ENCODE measurements at regions not wholly inside any gene's neighbourhood (a gene's known extent, or its start where the extent isn't known, plus 50 kb on each side); places are given as distances from the start of the nearest gene placed in this dataset.

GRCh38 chr2:6080932-6081753 lies 389.0 kb downstream of the SOX11 start:
- no peak overlapping the region for H3K4me3 Mint-ChIP-seq
- H3K4me1 Mint-ChIP-seq: no peaks in the 10 kb centered on the region
- no peaks in the 10 kb centered on the region for H3K27me3 Mint-ChIP-seq
- no peaks in the 10 kb centered on the region for H3K9me3 ChIP-seq (ENCODE audit: control insufficient read depth, low read length, poor library complexity, severe bottlenecking)
- no peak overlapping the region for H3K27ac Mint-ChIP-seq
- ATAC-seq: no peak
- H3K36me3 Mint-ChIP-seq (ENCODE audit: low read depth): no peaks in the 10 kb centered on the region
- no peak for DNase-seq

GRCh38 chr2:6081955-6082624 lies 389.9 kb downstream of the SOX11 start:
- ATAC-seq (no peak), DNase-seq (no peak)
- no peaks in the 10 kb centered on the region for H3K9me3 ChIP-seq (ENCODE audit: control insufficient read depth, low read length, poor library complexity, severe bottlenecking)
- Mint-ChIP-seq H3K36me3 (ENCODE audit: low read depth) (no peaks in the 10 kb centered on the region), H3K4me3 (no peak overlapping the region), H3K4me1 (no peaks in the 10 kb centered on the region), H3K27me3 (no peaks in the 10 kb centered on the region), H3K27ac (no peak overlapping the region)

GRCh38 chr2:6082625-6083018 lies 390.4 kb downstream of the SOX11 start:
- Mint-ChIP-seq H3K27ac (no peak overlapping the region), H3K36me3 (ENCODE audit: low read depth) (no peaks in the 10 kb centered on the region), H3K4me3 (no peak overlapping the region), H3K4me1 (no peaks in the 10 kb centered on the region), H3K27me3 (no peaks in the 10 kb centered on the region)
- DNase-seq (no peak), ATAC-seq (no peak)
- H3K9me3 ChIP-seq (ENCODE audit: control insufficient read depth, low read length, poor library complexity, severe bottlenecking): no peaks in the 10 kb centered on the region

DNA sequence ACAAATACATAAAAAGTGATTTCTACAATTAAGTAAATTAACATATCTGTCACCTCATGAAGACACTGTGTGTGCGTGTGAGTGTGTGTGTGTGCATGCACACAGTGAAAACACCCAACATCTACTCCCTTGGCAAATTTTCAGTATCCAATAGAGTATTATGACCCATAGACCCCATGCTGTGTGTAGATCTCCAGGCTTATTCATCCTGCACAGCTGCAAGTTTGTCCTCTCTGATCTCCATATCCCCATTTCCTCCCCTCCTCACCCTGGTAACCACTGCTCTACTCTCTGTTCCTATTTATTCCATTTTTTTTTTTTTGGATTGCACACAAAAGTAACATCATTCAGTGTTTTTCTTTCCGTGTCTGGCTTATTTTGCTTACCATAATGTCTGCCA lies 391.0 kb downstream of the SOX11 start:
- Mint-ChIP-seq H3K27ac (no peak overlapping the region), H3K4me1 (no peaks in the 10 kb centered on the region), H3K4me3 (no peak overlapping the region), H3K36me3 (ENCODE audit: low read depth) (no peaks in the 10 kb centered on the region), H3K27me3 (no peaks in the 10 kb centered on the region)
- ATAC-seq: no peak
- H3K9me3 ChIP-seq (ENCODE audit: control insufficient read depth, low read length, poor library complexity, severe bottlenecking): no peaks in the 10 kb centered on the region
- no peak for DNase-seq

DNA sequence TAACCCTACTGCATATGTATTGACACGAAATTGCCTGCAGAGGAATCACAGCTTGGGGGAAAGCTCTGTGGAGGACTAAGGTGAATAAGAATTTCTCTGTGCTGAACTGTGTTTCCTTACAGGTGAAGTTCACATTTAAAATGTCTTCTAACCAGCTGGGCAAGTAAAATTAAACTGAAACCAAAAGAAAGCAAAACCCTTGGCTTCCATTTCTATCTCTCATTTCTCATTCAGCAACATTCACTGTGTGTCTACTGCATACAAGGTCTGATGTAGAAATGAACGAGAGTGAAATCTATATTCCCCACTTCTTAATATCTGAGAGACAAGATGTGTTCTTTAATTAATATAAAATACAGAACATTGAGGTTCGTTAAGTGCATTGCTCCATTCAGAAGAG lies 397.3 kb downstream of the SOX11 start:
- no peaks in the 10 kb centered on the region for H3K9me3 ChIP-seq (ENCODE audit: control insufficient read depth, low read length, poor library complexity, severe bottlenecking)
- H3K4me1 Mint-ChIP-seq: no peaks in the 10 kb centered on the region
- no peak overlapping the region for H3K4me3 Mint-ChIP-seq
- H3K27ac Mint-ChIP-seq: no peak overlapping the region
- H3K27me3 Mint-ChIP-seq: no peaks in the 10 kb centered on the region
- ATAC-seq: no peak
- DNase-seq: no peak
- H3K36me3 Mint-ChIP-seq (ENCODE audit: low read depth): no peaks in the 10 kb centered on the region

DNA sequence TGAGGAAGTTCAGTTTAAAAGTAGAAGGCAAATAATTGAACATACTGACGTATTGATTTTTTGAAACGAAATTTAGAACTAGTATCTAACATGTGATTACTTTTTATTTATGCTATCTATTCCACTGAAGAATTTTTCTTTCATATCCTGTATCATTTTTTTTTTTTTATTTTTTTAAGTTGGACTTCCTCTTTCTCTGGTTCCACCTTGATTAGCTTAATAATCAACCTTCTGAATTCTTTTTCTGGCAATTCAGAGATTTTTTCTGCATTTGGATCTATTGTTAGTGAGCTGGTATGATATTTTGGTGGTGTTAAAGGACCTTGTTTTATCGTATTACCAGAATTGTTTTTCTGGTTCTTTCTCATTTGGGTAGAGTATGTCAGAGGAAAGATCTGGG lies 411.2 kb downstream of the SOX11 start:
- DNase-seq: no peak
- no peak for ATAC-seq
- no peak overlapping the region for H3K4me3 Mint-ChIP-seq
- no peaks in the 10 kb centered on the region for H3K36me3 Mint-ChIP-seq (ENCODE audit: low read depth)
- H3K9me3 ChIP-seq (ENCODE audit: control insufficient read depth, low read length, poor library complexity, severe bottlenecking): no peaks in the 10 kb centered on the region
- no peaks in the 10 kb centered on the region for H3K27me3 Mint-ChIP-seq
- no peaks in the 10 kb centered on the region for H3K4me1 Mint-ChIP-seq
- no peak overlapping the region for H3K27ac Mint-ChIP-seq

DNA sequence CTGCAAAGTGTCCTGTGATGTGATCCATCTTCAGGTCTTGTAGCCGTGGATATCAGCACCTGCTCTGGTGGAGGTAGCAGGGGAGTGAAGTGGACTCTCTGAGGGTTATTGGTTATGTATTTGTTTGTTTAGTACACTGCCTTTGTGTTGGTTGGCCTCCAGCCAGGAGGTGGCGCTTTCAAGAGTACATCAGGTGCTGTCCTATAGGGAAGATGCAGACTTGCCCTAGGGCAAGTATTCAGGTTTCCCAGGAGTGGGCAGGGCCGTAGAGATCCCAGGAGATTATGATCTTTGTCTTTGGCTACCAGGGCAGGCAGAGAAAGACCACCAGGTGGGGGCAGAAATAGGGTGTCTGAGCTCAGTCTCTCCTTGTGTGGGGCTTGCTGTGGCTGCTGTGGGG lies 411.8 kb downstream of the SOX11 start:
- H3K27ac Mint-ChIP-seq: no peak overlapping the region
- ATAC-seq (no peak), DNase-seq (no peak)
- no peak overlapping the region for H3K4me3 Mint-ChIP-seq
- H3K4me1 Mint-ChIP-seq: no peaks in the 10 kb centered on the region
- H3K27me3 Mint-ChIP-seq: no peaks in the 10 kb centered on the region
- no peaks in the 10 kb centered on the region for H3K36me3 Mint-ChIP-seq (ENCODE audit: low read depth)
- H3K9me3 ChIP-seq (ENCODE audit: control insufficient read depth, low read length, poor library complexity, severe bottlenecking): no peaks in the 10 kb centered on the region

- no peaks in the 10 kb centered on the region for H3K9me3 ChIP-seq (ENCODE audit: control insufficient read depth, low read length, poor library complexity, severe bottlenecking)
- Mint-ChIP-seq H3K4me1 (no peaks in the 10 kb centered on the region), H3K36me3 (ENCODE audit: low read depth) (no peaks in the 10 kb centered on the region), H3K27ac (no peak overlapping the region), H3K27me3 (no peaks in the 10 kb centered on the region), H3K4me3 (no peak overlapping the region)
- DNase-seq: no peak
- no peak for ATAC-seq
These were observed 415.1 kb downstream of the SOX11 start for GRCh38 chr2:6107290-6107689.

GRCh38 chr2:6109831-6110230 lies 417.6 kb downstream of the SOX11 start:
- Mint-ChIP-seq H3K27me3 (no peaks in the 10 kb centered on the region), H3K4me1 (no peaks in the 10 kb centered on the region), H3K27ac (no peak overlapping the region), H3K4me3 (no peak overlapping the region), H3K36me3 (ENCODE audit: low read depth) (no peaks in the 10 kb centered on the region)
- DNase-seq: no peak
- H3K9me3 ChIP-seq (ENCODE audit: control insufficient read depth, low read length, poor library complexity, severe bottlenecking): no peaks in the 10 kb centered on the region
- ATAC-seq: no peak

GRCh38 chr2:6111781-6112261 lies 419.6 kb downstream of the SOX11 start:
- ATAC-seq (no peak), DNase-seq (no peak)
- no peaks in the 10 kb centered on the region for H3K9me3 ChIP-seq (ENCODE audit: control insufficient read depth, low read length, poor library complexity, severe bottlenecking)
- H3K4me3 Mint-ChIP-seq: no peak overlapping the region
- no peaks in the 10 kb centered on the region for H3K4me1 Mint-ChIP-seq
- H3K36me3 Mint-ChIP-seq (ENCODE audit: low read depth): no peaks in the 10 kb centered on the region
- H3K27me3 Mint-ChIP-seq: no peaks in the 10 kb centered on the region
- no peak overlapping the region for H3K27ac Mint-ChIP-seq

DNA sequence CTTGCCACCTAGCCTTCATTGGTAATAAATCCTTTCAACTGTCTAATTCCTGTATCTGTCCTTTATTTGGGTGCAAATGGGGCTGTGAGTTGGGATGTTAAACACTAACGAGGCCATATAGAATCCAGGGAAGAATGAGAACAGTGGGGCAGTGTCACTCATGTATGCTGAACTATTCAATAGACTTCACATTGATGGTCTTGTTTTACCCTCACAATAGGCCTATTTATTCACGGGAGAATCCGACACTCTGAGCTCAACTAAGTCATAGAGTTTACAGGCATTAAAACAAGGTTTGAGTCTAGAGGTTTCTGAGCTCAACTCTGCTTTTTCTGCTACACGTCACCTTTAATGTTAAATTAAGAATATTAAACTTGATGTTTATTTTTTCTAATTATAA lies 421.6 kb downstream of the SOX11 start:
- H3K36me3 Mint-ChIP-seq (ENCODE audit: low read depth): no peaks in the 10 kb centered on the region

GRCh38 chr2:6127718-6128117 lies 435.5 kb downstream of the SOX11 start:
- Mint-ChIP-seq H3K4me3 (no peak overlapping the region), H3K36me3 (ENCODE audit: low read depth) (no peaks in the 10 kb centered on the region), H3K27me3 (no peaks in the 10 kb centered on the region), H3K27ac (no peak overlapping the region), H3K4me1 (no peaks in the 10 kb centered on the region)
- ATAC-seq (no peak), DNase-seq (no peak)
- H3K9me3 ChIP-seq (ENCODE audit: control insufficient read depth, low read length, poor library complexity, severe bottlenecking): no peaks in the 10 kb centered on the region

More for the DNA sequence above, 421.6 kb downstream of the SOX11 start:
- Mint-ChIP-seq H3K27me3 (no peaks in the 10 kb centered on the region), H3K4me1 (no peaks in the 10 kb centered on the region), H3K4me3 (no peak overlapping the region), H3K27ac (no peak overlapping the region)
- DNase-seq (no peak), ATAC-seq (no peak)
- H3K9me3 ChIP-seq (ENCODE audit: control insufficient read depth, low read length, poor library complexity, severe bottlenecking): no peaks in the 10 kb centered on the region

- Mint-ChIP-seq H3K36me3 (ENCODE audit: low read depth) (no peaks in the 10 kb centered on the region), H3K4me3 (no peak overlapping the region), H3K4me1 (no peaks in the 10 kb centered on the region), H3K27me3 (no peaks in the 10 kb centered on the region), H3K27ac (no peak overlapping the region)
- H3K9me3 ChIP-seq (ENCODE audit: control insufficient read depth, low read length, poor library complexity, severe bottlenecking): no peaks in the 10 kb centered on the region
- ATAC-seq (no peak), DNase-seq (no peak)
These were observed 447.0 kb downstream of the SOX11 start for GRCh38 chr2:6139142-6139541.

DNA sequence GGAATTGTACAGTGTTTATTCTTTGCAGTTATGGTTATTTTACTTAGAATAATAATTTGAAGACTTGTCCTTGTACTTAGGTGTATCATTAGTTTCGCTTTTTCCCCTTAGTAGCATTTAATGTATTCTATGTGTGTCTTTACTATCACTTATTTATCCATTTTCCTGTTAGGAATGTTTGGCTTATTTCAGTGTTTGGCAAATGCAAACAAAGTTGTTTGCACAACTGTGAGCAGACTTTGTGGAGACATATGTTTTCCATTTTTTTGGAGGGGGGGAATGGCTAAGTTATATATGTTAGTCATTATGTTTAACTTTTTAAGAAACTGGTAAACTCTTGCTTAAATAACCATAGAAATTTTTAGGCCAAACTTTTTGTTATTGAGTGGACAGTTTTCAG lies 447.7 kb downstream of the SOX11 start:
- H3K9me3 ChIP-seq (ENCODE audit: control insufficient read depth, low read length, poor library complexity, severe bottlenecking): no peaks in the 10 kb centered on the region
- Mint-ChIP-seq H3K4me1 (no peaks in the 10 kb centered on the region), H3K4me3 (no peak overlapping the region), H3K27ac (no peak overlapping the region), H3K36me3 (ENCODE audit: low read depth) (no peaks in the 10 kb centered on the region), H3K27me3 (no peaks in the 10 kb centered on the region)
- DNase-seq (no peak), ATAC-seq (no peak)
